ENCODE measurements at regions not wholly inside any gene's neighbourhood (a gene's known extent, or its start where the extent isn't known, plus 50 kb on each side); places are given as distances from the start of the nearest gene placed in this dataset.
A peak's percentile ranks its signal among the peaks of the same experiment; 100 is the strongest.
"Not testable (repeated sequence)": the region's sequence is repeated elsewhere in the genome, so short reads cannot be mapped to it uniquely, and the experiment has no call there.

GRCh38 chr5:13081116-13081515 is 863.4 kb downstream of the DNAH5 start:
- Histone ChIP-seq H3K36me3 (ENCODE audit: control insufficient read depth in 3 of 3, insufficient read depth in 2 of 3, low read depth in 1 of 3, low read length in 3 of 3) (no peaks in the 10 kb centered on the region), H3K9me3 (ENCODE audit: control insufficient read depth in 2 of 2, insufficient read depth in 1 of 2, low read depth in 1 of 2, low read length in 1 of 2) (peaks cover 0 to 16% of the 10 kb centered on the region in 2 donors), H3K27me3 (ENCODE audit: control insufficient read depth in 3 of 3, insufficient read depth in 3 of 3, low read length in 3 of 3) (no peaks in the 10 kb centered on the region), H3K27ac (ENCODE audit: low read depth in 1 of 3, low read length in 2 of 3) (no peak overlapping the region), H3K4me1 (ENCODE audit: control insufficient read depth in 3 of 3, insufficient read depth in 2 of 3, low read depth in 1 of 3, low read length in 2 of 3) (no peaks in the 10 kb centered on the region), H3K4me3 (ENCODE audit: low read depth in 1 of 3, low read length in 3 of 3) (no peak overlapping the region)
- FAIRE-seq (no peak), DNase-seq (no peak)
- 66 to 82% (median 79%) methylated on average over 4 of the region's 4 CpGs for WGBS, 3 donors

GRCh38 chr5:13072936-13073335 is 871.6 kb downstream of the DNAH5 start:
- not testable (repeated sequence) for H3K4me3 ChIP-seq (ENCODE audit: low read depth in 1 of 3, low read length in 3 of 3); H3K36me3 ChIP-seq (ENCODE audit: control insufficient read depth in 3 of 3, insufficient read depth in 2 of 3, low read depth in 1 of 3, low read length in 3 of 3); DNase-seq; H3K4me1 ChIP-seq (ENCODE audit: control insufficient read depth in 3 of 3, insufficient read depth in 2 of 3, low read depth in 1 of 3, low read length in 2 of 3); H3K27me3 ChIP-seq (ENCODE audit: control insufficient read depth in 3 of 3, insufficient read depth in 3 of 3, low read length in 3 of 3); FAIRE-seq; H3K27ac ChIP-seq (ENCODE audit: low read depth in 1 of 3, low read length in 2 of 3)
- 89 to 94% (median 90%) methylated on average over 4 of the region's 4 CpGs for WGBS, 3 donors
- peaks cover 0 to 24% of the 10 kb centered on the region in 2 donors for H3K9me3 ChIP-seq (ENCODE audit: control insufficient read depth in 2 of 2, insufficient read depth in 1 of 2, low read depth in 1 of 2, low read length in 1 of 2)

GRCh38 chr5:13063088-13063487 is 881.4 kb downstream of the DNAH5 start:
- H3K9me3 ChIP-seq (ENCODE audit: control insufficient read depth in 2 of 2, insufficient read depth in 1 of 2, low read depth in 1 of 2, low read length in 1 of 2) = peaks cover 0 to 7% of the 10 kb centered on the region in 2 donors
- H3K27ac ChIP-seq (ENCODE audit: low read depth in 1 of 3, low read length in 2 of 3) = no peak overlapping the region
- FAIRE-seq = no peak

GRCh38 chr5:13045897-13046551 is 898.5 kb downstream of the DNAH5 start:
- 46 to 69% (median 58%) methylated on average over 3 of the region's 3 CpGs for WGBS, 3 donors
- peaks cover 2 to 9% of the 10 kb centered on the region in 2 donors for H3K9me3 ChIP-seq (ENCODE audit: control insufficient read depth in 2 of 2, insufficient read depth in 1 of 2, low read depth in 1 of 2, low read length in 1 of 2)
- DNase-seq = no peak
- H3K27ac ChIP-seq (ENCODE audit: low read depth in 1 of 3, low read length in 2 of 3) = no peak overlapping the region
- FAIRE-seq = no peak
- H3K36me3 ChIP-seq (ENCODE audit: control insufficient read depth in 3 of 3, insufficient read depth in 2 of 3, low read depth in 1 of 3, low read length in 3 of 3) = no peaks in the 10 kb centered on the region
- no peaks in the 10 kb centered on the region for H3K27me3 ChIP-seq (ENCODE audit: control insufficient read depth in 3 of 3, insufficient read depth in 3 of 3, low read length in 3 of 3)
- no peaks in the 10 kb centered on the region for H3K4me1 ChIP-seq (ENCODE audit: control insufficient read depth in 3 of 3, insufficient read depth in 2 of 3, low read depth in 1 of 3, low read length in 2 of 3)
- H3K4me3 ChIP-seq (ENCODE audit: low read depth in 1 of 3, low read length in 3 of 3) = no peak overlapping the region

More at GRCh38 chr5:13063088-13063487, 881.4 kb downstream of the DNAH5 start:
- 51 to 66% (median 60%) methylated on average over 1 of the region's 1 CpG for WGBS, 3 donors
- Histone ChIP-seq H3K4me3 (ENCODE audit: low read depth in 1 of 3, low read length in 3 of 3) (no peak overlapping the region), H3K27me3 (ENCODE audit: control insufficient read depth in 3 of 3, insufficient read depth in 3 of 3, low read length in 3 of 3) (no peaks in the 10 kb centered on the region), H3K4me1 (ENCODE audit: control insufficient read depth in 3 of 3, insufficient read depth in 2 of 3, low read depth in 1 of 3, low read length in 2 of 3) (no peaks in the 10 kb centered on the region), H3K36me3 (ENCODE audit: control insufficient read depth in 3 of 3, insufficient read depth in 2 of 3, low read depth in 1 of 3, low read length in 3 of 3) (no peaks in the 10 kb centered on the region)
- DNase-seq = no peak

GRCh38 chr5:13034061-13034460 is 910.4 kb downstream of the DNAH5 start:
- H3K9me3 ChIP-seq (ENCODE audit: control insufficient read depth in 2 of 2, insufficient read depth in 1 of 2, low read depth in 1 of 2, low read length in 1 of 2) = no peaks in the 10 kb centered on the region
- no peaks in the 10 kb centered on the region for H3K4me1 ChIP-seq (ENCODE audit: control insufficient read depth in 3 of 3, insufficient read depth in 2 of 3, low read depth in 1 of 3, low read length in 2 of 3)
- H3K27ac ChIP-seq (ENCODE audit: low read depth in 1 of 3, low read length in 2 of 3) = no peak overlapping the region
- no peaks in the 10 kb centered on the region for H3K27me3 ChIP-seq (ENCODE audit: control insufficient read depth in 3 of 3, insufficient read depth in 3 of 3, low read length in 3 of 3)
- 50 to 54% (median 52%) methylated on average over 2 of the region's 2 CpGs for WGBS, 3 donors
- FAIRE-seq (peak; percentile 23), DNase-seq (no peak)
- no peak overlapping the region for H3K4me3 ChIP-seq (ENCODE audit: low read depth in 1 of 3, low read length in 3 of 3)
- no peaks in the 10 kb centered on the region for H3K36me3 ChIP-seq (ENCODE audit: control insufficient read depth in 3 of 3, insufficient read depth in 2 of 3, low read depth in 1 of 3, low read length in 3 of 3)

GRCh38 chr5:13029211-13029610 is 915.3 kb downstream of the DNAH5 start:
- Histone ChIP-seq H3K4me3 (ENCODE audit: low read depth in 1 of 3, low read length in 3 of 3) (no peak overlapping the region), H3K27ac (ENCODE audit: low read depth in 1 of 3, low read length in 2 of 3) (no peak overlapping the region), H3K9me3 (ENCODE audit: control insufficient read depth in 2 of 2, insufficient read depth in 1 of 2, low read depth in 1 of 2, low read length in 1 of 2) (no peaks in the 10 kb centered on the region), H3K4me1 (ENCODE audit: control insufficient read depth in 3 of 3, insufficient read depth in 2 of 3, low read depth in 1 of 3, low read length in 2 of 3) (no peaks in the 10 kb centered on the region), H3K36me3 (ENCODE audit: control insufficient read depth in 3 of 3, insufficient read depth in 2 of 3, low read depth in 1 of 3, low read length in 3 of 3) (no peaks in the 10 kb centered on the region), H3K27me3 (ENCODE audit: control insufficient read depth in 3 of 3, insufficient read depth in 3 of 3, low read length in 3 of 3) (no peaks in the 10 kb centered on the region)
- DNase-seq (no peak), FAIRE-seq (no peak)
- 18 to 61% (median 32%) methylated on average over 1 of the region's 1 CpG for WGBS, 3 donors

- no peaks in the 10 kb centered on the region for H3K9me3 ChIP-seq (ENCODE audit: control insufficient read depth in 2 of 2, insufficient read depth in 1 of 2, low read depth in 1 of 2, low read length in 1 of 2)
- H3K27ac ChIP-seq (ENCODE audit: low read depth in 1 of 3, low read length in 2 of 3) = no peak overlapping the region
- DNase-seq (no peak), FAIRE-seq (no peak)
- no peaks in the 10 kb centered on the region for H3K36me3 ChIP-seq (ENCODE audit: control insufficient read depth in 3 of 3, insufficient read depth in 2 of 3, low read depth in 1 of 3, low read length in 3 of 3)
- no peaks in the 10 kb centered on the region for H3K4me1 ChIP-seq (ENCODE audit: control insufficient read depth in 3 of 3, insufficient read depth in 2 of 3, low read depth in 1 of 3, low read length in 2 of 3)
- no peak overlapping the region for H3K4me3 ChIP-seq (ENCODE audit: low read depth in 1 of 3, low read length in 3 of 3)
- WGBS, 3 donors = 56 to 71% (median 63%) methylated on average over 4 of the region's 4 CpGs
- no peaks in the 10 kb centered on the region for H3K27me3 ChIP-seq (ENCODE audit: control insufficient read depth in 3 of 3, insufficient read depth in 3 of 3, low read length in 3 of 3)
Observed at GRCh38 chr5:13027874-13028273, 916.6 kb downstream of the DNAH5 start.

GRCh38 chr5:13019729-13020128 is 924.8 kb downstream of the DNAH5 start:
- Histone ChIP-seq H3K27me3 (ENCODE audit: control insufficient read depth in 3 of 3, insufficient read depth in 3 of 3, low read length in 3 of 3) (no peaks in the 10 kb centered on the region), H3K4me3 (ENCODE audit: low read depth in 1 of 3, low read length in 3 of 3) (no peak overlapping the region), H3K36me3 (ENCODE audit: control insufficient read depth in 3 of 3, insufficient read depth in 2 of 3, low read depth in 1 of 3, low read length in 3 of 3) (no peaks in the 10 kb centered on the region), H3K4me1 (ENCODE audit: control insufficient read depth in 3 of 3, insufficient read depth in 2 of 3, low read depth in 1 of 3, low read length in 2 of 3) (no peaks in the 10 kb centered on the region), H3K27ac (ENCODE audit: low read depth in 1 of 3, low read length in 2 of 3) (no peak overlapping the region), H3K9me3 (ENCODE audit: control insufficient read depth in 2 of 2, insufficient read depth in 1 of 2, low read depth in 1 of 2, low read length in 1 of 2) (no peaks in the 10 kb centered on the region)
- FAIRE-seq = no peak
- 33 to 66% (median 37%) methylated on average over 1 of the region's 1 CpG for WGBS, 3 donors
- no peak for DNase-seq

GRCh38 chr5:13003457-13003856 is 941.0 kb downstream of the DNAH5 start:
- H3K4me1 ChIP-seq (ENCODE audit: control insufficient read depth in 3 of 3, insufficient read depth in 2 of 3, low read depth in 1 of 3, low read length in 2 of 3) = no peaks in the 10 kb centered on the region
- FAIRE-seq (no peak), DNase-seq (no peak)
- H3K27me3 ChIP-seq (ENCODE audit: control insufficient read depth in 3 of 3, insufficient read depth in 3 of 3, low read length in 3 of 3) = no peaks in the 10 kb centered on the region
- no peak overlapping the region for H3K27ac ChIP-seq (ENCODE audit: low read depth in 1 of 3, low read length in 2 of 3)
- 20 to 47% (median 28%) methylated on average over 1 of the region's 1 CpG for WGBS, 3 donors
- H3K36me3 ChIP-seq (ENCODE audit: control insufficient read depth in 3 of 3, insufficient read depth in 2 of 3, low read depth in 1 of 3, low read length in 3 of 3) = no peaks in the 10 kb centered on the region
- no peaks in the 10 kb centered on the region for H3K9me3 ChIP-seq (ENCODE audit: control insufficient read depth in 2 of 2, insufficient read depth in 1 of 2, low read depth in 1 of 2, low read length in 1 of 2)
- no peak overlapping the region for H3K4me3 ChIP-seq (ENCODE audit: low read depth in 1 of 3, low read length in 3 of 3)

Data from small intestine (tissue), 7 donors.